NCI-H526 (cell line): ENCODE measurements at regions not wholly inside any gene's neighbourhood (a gene's known extent, or its start where the extent isn't known, plus 50 kb on each side); places are given as distances from the start of the nearest gene placed in this dataset.

ENCODE experiments used
- DNase-seq, 2 experiments: peaks; one replicate each; lab custom pipeline; 2025; lab: John Stamatoyannopoulos, UW

DNA sequence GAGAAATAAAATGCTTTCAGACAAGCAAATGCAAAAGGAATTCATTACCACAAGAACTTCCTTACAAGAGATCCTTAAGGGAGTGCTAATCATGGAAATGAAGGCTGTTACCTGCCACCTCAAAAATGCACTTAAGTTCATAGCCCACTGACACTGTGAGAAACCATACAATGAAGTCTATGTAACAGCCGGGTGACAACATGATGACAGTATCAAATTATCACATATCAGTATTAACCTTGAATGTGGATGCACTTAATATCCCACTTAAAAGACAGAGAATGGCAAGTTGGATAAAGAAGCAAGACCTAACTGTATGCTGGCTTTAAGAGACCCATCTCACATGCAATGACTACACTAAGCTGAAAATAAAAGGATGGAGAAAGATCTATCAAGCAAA, 403.4 kb upstream of the MC4R start:
- no peak for DNase-seq

DNA sequence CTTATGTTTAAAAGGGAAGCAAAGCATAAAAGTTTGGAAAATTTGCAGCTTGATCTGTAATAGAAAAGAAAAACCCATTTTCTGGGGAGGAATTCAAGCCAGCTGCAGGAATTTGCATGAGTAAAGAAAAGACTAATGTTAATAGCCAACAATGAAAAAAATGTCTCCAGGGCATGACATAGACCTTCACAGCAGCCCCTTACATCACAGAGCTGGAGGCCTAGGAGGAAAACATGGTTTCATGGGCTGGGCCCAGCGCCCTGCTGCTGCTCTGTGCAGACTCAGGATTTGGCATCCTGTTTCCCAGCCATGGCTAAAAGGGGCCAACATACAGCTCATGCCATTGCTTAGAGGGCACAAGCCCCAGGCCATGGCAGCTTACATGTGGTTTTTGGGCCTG, 411.6 kb upstream of the MC4R start:
- DNase-seq = no peak

DNA sequence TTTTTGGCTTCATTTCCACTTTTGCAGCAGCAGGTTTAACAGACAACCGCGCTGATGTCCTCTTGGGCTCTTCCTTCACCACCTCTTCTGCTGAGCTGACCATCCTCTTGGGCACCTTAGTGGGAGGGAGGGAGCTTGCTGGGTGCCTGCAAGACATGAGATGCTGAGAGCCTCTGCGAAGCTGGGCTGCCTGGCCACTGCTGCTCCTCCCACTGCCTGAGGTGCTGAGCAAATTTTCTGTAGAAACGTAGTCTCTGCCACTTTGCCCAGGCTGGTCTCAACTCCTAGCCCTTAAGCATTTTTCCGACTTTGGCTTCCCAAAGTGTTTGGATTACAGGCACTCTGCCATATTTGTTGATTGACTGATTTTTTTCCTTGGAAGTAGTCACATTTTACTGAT, 422.2 kb upstream of the MC4R start:
- DNase-seq = no peak

DNA sequence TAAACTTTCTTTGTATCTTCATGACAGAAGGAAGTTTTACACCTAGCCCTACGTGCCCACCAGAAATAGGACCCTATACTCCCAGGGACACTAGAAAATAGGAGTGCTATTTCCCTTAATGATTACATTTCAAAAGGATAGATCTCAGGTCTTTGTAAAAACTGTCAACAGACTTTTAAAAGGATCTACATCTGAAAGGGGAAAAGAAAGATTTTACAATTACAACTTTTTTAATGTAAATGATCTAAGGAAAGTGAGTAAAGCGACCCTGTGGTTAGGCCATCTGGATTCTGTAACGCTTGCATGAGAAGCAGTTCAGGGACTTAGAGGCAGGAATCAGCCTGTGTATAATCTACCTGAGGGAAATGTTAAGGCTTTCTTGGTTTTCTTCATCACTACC, 431.8 kb upstream of the MC4R start:
- no peak for DNase-seq

DNA sequence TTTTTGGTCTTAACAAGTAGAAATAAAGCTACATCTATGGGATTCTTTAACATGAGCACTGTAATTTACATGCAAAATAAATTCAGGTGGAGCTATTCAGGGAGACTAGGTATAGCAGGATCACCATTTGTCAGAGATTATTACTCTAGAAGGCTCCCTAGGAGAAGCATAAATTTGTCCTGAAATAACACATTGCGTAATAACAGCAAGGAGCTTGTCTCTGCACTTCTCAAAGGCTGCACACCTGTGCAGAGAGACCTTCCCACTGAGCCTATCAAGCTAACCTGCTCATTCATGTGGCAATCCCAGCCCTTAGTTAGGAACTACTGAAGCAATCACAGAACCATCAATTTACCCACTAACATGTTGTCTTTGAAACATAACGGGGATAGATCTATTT, 437.4 kb upstream of the MC4R start:
- no peak for DNase-seq

DNA sequence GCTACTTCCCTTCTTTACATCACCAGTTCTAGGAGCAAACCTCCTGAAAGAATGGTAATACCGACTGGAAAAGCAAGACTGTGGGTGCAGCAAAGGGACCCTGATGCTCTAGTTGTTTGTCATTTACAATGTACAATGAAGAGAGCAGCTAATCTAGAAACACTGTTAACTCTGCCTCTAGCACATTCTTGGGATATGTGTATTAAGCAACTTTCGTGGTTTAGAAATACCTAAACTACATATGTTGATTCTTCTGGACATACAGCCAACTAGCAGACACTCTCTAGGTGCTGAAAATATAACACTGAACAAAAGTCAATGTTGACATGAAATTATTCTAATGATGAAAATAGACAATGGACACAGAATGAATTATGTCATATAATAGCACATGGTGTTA, 440.3 kb upstream of the MC4R start:
- no peak for DNase-seq

DNA sequence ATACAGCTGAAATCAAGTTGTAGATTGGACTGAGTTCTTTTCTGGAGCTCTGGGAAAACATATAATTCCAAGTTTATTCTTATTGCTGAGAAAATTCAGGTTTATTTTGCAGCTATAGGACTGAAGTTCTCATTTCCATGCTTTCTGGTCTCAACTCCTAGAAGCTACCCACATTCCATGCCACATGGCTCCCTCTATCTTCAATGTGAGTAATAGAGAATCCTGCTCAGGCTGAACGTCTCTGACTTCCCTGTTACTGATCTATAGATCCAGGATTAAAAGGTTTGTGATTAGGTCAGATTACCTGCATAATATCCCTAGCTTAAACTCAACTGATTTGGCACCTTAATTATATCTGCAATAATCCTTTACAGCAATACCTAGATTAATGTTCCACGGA, 453.8 kb upstream of the MC4R start:
- no peak for DNase-seq

DNA sequence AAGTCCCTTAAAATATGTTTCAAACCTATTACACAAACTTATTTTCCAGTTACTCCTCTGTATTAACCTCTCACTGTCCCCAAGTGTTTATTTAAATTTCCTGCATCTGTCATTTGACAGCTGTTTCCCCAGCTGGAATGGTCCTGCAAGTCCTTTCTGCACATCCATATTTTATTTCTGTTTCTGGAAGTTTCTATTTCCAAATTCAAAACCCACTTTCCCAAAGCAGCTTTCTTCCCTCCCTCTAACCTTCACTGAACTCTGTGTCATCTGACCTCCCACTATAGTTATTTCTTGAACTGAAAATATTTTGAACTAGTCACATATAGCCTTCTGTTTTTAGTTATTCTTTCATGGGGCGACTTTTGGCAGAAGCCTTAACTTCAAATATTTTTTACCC, 459.4 kb upstream of the MC4R start:
- no peak for DNase-seq

DNA sequence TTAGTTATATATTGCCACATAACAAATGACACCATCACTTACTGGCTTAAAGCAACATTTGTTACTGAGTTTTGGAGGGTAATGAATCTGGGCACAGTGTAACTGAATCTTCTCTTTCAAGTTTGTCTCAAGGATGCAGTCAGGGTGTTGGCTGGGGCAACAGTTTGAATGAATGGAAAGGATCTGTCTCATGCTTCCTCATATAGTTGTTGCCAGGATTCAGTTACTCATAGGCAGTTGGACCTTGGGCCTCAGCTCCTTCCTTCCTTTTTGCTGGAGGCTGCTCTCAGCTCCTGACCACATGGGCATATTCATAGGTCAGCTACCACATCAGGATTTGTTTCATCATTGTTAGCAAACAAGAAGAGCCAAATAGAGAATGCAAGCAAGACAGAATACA, 466.1 kb upstream of the MC4R start:
- DNase-seq = no peak

DNA sequence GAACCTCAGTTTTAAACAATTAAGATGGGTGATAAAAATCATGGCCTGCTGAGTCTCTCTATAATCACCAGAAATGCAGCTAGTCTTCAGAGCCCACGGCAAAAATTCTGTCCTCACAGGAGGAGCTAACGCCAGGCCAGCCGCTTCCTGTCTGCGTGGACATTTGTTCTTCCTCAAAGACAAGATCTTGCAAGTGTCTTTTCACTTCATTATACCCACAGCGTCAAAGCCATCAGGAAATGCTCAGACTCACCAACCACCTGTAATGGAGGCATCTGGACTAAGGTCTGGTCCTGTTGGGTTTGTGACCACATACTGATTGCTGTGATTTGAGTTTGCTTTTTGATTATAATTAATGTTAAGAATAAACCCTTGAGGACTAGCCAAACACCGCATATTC, 473.8 kb upstream of the MC4R start:
- DNase-seq = no peak

DNA sequence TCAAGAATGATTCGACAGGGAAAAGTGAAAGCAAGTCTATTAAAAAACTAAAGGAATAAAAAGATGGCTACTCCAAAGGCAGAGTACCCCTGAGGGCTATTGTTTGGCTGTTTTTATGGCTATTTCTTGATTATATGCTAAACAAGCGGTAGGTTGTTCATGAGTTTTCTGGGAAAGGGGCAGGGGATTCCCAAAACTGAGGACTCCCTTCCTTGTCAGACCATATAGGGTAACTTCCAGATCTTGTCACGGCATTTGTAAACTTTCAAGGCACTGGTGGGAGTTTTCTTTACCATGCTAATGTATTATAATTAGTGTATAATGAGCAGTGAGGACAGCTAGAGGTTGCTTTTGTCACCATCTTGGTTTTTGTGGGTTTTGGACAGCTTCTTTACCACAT, 474.9 kb upstream of the MC4R start:
- DNase-seq = no peak

DNA sequence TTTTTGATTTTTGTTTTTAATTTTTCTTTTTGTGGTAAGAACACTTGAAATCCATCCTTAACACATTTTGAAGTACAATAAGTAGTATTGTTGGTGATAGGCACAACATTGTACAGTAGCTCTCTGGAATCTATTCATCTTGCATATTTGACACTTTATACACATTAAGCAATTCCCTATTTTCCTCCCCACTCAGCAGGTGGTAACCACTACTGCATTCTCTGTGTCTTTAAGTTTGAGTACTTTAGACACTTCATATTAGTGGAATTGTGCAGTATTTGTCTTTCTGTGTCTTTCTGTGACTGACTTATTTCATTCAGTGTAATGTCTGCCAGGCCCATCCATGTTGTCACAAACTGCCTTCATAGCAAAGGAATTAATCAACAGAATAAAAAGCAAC, 471.7 kb upstream of the CDH20 start:
- DNase-seq = no peak

DNA sequence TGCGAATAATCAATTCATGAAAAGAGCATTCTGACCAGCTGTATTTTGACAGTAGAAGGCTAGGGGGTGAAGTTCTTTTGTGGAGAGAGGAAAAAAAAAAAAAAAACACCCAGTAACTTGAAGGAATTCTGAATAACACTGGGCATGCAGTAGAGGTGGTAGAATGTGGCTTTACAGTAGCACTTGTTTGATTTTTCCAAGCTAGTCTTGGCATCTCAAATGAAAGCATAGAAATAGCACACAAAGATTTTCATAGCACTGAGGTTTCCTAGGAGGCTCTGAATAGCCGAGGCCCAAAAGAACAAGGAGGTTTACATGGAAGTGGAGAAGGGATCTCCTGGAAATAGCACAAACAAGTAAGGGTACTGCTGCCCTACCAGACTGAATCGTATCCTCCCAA, 470.2 kb upstream of the CDH20 start:
- DNase-seq = no peak

DNA sequence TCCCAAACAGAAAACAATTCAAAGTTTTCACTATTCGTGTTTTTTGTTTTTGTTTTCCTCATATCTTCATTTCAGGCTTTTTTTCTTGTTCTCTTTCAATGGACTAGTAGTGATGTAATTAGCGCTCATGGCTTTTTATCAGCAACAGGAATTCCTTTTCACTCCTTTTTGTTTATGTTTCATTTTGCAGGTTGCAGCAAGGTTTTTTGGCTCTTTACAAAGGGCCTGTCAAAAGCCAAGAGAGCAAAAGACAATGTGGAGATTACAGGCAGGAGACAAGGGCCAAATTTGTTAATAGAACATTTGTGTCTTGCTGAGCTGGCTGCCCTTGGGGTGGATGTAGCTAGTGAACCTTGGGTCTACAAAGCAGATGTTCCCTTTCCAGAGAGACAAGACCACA, 467.4 kb upstream of the CDH20 start:
- DNase-seq = no peak

DNA sequence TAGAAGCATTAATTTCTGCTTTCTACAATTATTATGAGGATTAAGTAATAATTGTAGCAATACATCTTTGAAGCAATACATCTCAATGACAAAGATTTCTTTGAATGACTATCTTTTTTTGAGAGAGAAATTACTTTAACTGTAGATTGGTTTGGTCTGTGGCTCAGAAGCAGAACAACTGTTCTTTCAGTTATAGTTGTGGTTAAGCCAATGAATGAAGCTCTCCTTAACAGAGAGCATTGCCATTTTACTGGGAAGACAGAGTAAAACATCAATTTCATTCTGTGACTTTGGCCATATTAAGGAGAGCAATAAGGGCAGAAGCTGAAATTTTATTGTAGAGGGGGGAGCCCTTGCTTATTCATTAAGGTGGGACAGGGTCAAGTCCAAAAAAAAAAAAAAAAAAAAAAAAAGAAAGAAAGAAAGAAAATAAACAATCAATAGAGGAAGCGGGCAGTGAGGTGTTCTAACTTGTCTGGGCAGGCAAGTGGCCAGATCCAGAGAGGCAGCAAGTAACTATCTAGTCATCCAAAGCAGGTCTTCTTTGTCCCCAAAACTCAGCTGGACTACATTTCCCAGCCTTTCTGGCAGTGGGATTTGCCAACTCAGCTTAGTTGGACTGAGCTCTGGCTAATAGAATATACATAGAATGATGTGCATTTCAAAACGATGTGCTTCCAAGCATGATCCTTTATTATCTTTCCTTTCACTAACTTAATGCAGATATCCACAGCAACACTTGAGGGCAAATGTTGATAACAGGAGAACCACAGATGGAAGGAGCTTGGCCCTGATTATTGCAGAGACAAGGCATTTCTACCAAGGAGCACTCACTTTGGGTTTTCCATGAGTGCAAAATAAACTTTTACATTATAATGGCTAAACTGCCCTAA, 462.7 kb upstream of the CDH20 start:
- no peak for DNase-seq

DNA sequence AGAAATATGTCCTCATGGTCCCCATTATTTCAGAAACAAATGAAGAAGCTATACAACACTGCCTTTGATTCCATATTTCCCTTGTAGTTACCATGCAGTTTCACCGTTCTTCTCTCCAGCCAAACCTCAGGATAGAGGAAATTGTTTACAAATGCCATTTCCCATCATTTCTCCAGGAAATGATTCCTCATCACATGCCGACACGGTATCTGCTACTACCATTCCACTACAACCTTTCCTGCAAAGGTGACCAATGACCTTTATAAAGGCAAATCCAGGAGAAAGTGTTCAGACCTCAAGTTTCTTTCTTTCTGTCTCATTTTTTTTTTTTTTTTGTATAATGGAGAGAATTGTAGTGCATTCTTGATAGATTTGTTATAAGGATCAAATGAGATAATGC, 460.8 kb upstream of the CDH20 start:
- no peak for DNase-seq

DNA sequence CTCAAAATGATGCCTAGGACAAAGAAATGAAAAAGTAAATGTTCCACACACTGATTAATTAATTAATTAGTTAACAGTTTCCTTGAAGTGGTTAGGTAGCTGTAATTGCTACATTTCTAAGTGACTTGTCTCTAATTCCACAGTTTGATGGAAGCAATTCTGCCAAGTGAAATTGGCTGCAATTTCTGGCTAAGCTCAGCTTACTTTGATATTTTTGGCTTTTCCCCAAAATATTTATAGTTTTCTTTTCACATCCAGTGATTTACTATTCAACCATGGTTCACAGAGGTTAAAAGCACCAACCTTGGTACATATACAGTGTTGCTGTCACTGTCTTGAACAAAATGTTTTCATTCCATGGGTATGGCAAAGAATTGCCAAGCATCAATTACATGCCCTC, 459.5 kb upstream of the CDH20 start:
- no peak for DNase-seq

DNA sequence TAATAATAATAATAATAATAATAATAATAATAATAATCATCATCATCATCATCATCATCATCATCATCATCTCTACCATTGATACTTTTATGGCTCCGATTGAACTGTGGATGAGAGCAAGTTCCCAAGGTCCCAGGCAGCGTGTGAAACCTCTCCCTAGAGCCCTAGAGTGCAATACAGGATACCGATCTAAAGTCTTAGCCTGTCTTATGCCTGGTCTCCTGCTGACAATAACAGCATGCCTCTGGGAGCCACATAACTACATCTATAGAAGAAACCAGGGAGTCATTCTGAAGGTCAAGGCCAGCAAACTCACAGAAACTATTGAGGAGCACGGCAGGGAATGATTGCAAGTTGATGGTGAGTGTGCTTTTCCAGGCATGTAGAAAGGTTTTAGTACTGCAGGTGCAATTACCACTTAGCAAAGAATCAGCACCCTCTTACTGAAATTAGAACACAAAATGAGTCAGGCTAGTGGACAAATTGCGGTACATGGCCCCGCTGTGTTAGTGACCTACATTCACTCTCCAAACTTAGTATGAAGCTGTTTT, 457.2 kb upstream of the CDH20 start:
- DNase-seq = no peak

DNA sequence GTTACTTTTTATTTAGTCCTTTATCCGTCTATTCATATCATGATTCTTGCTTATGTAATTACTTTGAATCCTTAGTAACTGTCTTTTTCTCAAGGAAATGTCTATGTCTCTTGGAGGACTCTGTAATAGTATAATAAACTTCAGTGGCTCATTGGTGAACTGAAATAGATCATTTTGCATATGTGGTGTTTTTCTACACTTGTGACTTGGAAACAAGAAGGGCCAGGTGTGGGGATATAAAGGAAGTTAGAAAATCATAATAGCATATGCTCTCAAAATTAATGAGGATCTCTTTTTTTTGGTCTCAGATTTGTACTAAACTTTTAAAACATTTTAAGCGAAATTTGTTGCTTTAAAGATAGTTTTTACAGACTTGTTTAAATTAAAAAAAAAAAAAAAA, 453.0 kb upstream of the CDH20 start:
- DNase-seq = no peak

DNA sequence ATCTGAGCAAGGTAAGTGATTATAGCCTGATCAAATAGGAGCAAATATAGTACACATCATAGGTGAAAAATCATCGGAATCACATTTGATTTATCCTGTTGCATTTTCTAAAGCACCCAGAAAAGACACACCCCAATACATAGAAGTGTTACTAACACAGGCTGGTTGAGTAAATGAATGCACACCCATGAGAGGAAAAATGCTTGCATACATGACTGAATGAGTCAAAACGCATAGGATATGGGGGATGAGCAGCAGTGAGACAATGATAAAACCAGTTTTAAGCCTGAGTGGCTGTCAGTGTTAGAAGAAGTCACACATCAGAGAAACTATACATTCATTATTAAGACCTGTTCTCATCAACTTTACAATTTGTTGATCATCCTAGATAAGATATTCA, 449.6 kb upstream of the CDH20 start:
- no peak for DNase-seq

DNA sequence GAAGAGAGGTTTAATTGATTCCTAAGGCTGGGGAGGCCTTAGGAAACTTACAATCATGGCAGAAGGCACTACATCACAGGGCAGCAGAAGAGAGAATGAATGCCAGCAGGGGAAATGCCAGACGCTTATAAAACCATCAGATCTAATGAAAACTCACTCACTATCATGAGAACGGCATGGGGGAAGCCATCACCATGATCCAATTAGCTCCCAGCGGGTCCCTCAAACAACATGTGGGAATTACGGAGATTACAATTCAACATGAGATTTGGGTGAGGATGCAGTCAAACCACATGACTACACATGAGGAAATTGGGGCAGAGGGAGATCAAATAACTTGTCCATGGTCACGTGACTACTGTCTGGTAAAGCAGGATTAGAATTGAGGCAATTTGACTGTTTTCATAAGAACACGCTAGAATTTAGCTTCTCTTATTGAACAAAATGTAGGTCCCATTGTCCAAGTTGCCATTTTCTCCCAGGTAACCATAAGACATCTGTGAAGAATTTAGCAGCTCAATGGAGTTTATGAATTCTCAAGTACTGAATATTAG, 445.1 kb upstream of the CDH20 start:
- DNase-seq = no peak

DNA sequence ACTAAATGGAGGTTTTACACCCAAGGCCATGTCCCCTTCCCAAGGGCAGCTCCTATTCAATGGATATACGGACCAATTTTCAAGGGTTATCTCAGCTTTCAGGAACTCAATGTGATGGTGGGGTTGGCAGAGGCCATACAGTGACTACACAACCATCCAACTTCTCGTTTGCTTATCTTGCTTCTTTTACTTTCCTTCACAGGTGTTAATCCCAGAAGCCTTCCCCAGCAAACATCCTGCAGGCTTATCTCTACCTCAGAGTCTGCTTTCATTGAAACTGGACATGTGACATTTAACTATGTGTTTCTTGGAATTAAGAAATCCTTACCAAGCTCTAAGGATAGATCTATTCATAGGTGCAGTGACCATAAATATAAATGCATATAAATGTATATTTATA, 443.8 kb upstream of the CDH20 start:
- DNase-seq = no peak

DNA sequence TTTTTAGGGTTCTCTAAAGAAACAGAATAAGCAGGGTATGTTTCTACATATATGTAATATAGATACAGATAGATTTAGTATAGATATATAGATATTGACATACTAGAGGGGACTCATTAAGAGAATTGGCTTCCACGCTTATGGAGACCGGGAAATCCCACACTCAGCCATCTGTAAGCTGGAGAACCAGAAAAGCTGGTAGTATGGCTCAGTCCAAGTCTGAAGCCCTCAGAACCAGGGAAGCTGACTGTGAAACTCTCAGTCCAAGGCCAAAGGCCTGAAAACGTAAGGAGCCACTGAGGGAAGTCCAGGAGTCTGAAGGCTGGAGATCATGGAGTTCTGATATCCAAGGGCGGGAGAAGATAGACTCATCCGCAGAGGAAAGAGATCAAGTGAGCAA, 441.3 kb upstream of the CDH20 start:
- DNase-seq = no peak

DNA sequence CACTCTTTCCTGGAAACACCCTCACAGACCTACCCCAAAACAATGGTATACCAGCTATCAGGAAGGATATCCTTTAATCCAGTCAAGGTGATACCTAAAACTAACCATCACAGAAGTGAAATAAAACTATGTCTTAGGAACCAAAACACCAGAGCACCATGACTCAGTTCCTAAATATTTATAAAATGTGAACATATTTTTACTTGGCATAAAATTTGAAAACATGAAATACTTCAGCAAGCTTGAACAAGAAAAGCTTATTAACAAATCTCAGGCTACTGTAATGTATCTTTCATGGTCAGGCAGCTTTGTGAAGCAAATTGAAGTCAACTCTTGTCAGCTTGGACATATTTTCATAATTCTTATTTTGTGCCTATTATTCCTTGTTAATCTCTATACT, 440.8 kb upstream of the CDH20 start:
- no peak for DNase-seq
